DMS 273 treated with DMSO at 0.1 percent for 48 hours (cell line): ENCODE measurements at regions not wholly inside any gene's neighbourhood (a gene's known extent, or its start where the extent isn't known, plus 50 kb on each side); places are given as distances from the start of the nearest gene placed in this dataset.
"Not testable (repeated sequence)": the region's sequence is repeated elsewhere in the genome, so short reads cannot be mapped to it uniquely, and the experiment has no call there.

Experiments
- DNase-seq: peaks from one replicate; lab custom pipeline; 2025; lab: John Stamatoyannopoulos, UW

DNA sequence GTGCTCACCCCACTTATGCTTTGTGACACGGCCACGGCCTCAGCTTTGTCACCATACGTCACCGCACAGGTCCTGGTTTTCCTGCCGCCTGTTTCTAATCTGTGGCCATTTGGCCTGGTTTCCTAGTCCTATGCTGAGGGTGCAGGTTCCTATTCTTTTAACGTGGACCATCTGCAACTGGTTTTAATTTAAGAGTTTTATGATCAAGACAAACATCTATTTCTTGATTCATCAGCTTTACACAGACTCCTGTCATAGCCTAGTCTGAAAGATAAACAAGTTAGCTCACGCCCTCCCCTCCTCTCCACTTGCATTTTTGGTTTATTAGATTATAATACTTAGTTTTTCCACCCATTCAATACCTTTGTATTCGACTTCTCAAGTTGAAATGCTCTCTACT lies 97.5 kb upstream of the RPS6KA2 start:
- DNase-seq = no peak

DNA sequence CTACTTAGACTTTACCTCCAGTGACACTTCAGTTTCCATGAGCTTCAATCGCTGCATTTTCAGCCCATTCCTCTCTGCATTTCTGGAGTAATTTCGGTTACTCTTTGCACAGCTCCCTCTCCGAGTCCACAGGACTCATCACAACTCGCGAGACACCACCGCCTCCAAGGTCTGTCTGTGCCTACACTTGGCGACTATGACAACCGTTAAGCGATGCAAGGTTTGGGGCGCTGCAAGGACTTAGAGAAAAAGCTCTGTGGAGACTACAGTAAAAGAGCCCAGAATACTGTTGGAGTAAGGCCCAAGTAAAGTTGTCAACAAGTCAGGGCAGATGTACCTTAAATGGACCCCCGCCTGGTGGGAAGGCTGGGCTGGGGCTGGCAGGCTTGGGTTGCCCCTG lies 95.7 kb upstream of the RPS6KA2 start:
- no peak for DNase-seq

DNA sequence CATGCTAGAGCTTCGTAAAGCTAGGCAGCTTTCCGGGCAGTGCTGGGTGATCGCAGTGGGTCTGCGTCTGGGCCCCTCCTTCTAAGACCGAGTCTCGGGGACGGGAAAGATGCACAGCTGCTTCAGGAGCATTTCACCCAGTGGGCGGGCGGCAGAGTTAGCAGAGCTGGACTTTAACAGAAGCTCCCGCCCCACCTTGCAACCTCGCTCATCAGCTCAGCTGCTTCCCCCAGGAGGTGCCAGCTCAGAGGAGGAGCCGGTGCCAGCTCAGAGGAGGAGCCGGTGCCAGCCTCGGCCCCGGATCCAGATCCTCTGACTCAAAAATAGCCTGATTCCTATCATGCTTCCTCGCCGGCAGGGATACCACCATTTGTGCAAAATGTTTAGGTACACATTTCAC lies 94.5 kb upstream of the RPS6KA2 start:
- no peak for DNase-seq

DNA sequence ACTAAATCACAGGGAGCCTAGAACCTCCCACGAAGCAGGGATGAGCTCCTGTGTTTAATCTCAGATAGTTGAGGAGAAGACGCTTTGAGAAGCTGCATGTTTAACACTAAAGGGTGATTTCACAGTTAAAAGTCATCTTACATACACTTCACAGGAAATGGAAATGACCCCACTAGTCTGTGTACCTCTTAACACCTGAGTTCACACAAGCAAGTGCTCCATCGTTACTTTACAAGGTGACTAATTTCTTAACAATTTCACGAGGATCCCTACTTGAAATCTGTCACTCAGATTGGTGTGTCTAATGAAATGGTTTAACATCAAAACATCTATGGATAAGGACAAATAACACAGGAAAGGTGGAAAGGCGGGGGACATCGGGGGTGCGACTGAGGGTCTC lies 93.8 kb upstream of the RPS6KA2 start:
- no peak for DNase-seq

DNA sequence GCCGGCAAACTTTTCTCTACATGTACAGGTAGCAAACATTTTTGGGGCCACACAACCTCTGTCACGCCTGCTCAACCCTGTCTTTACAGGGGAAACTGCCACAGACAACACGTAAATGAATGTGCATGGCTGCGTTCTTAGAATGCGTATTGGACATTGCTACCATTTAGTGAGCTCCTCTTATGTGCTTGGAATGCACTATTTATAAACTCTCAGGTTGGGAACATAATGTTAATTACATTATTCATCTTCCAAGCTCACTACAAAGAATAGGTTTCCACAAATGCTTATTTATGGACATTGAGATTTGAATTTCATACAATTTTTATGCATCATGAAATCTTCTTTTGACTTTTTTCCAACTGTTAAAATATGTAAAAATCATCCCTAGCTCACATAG lies 92.0 kb upstream of the RPS6KA2 start:
- no peak for DNase-seq

DNA sequence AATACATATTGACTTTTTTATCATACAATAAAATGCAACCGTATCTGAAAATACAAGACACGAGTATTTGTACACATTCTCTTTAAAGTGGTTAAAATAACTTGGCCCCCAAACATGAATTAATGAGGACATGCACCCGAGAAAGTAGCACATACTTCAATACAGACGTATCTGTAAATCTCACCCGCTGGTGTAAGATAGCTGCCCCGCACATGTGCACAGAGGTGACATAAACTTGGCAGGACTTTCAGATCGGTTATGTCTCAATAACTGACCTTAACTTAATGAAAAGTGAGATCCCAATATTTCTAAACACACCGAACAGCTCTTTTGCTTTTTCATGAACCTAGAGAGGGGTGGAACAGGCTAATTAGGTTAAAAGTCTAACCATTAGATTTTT lies 91.5 kb upstream of the RPS6KA2 start:
- DNase-seq = no peak

DNA sequence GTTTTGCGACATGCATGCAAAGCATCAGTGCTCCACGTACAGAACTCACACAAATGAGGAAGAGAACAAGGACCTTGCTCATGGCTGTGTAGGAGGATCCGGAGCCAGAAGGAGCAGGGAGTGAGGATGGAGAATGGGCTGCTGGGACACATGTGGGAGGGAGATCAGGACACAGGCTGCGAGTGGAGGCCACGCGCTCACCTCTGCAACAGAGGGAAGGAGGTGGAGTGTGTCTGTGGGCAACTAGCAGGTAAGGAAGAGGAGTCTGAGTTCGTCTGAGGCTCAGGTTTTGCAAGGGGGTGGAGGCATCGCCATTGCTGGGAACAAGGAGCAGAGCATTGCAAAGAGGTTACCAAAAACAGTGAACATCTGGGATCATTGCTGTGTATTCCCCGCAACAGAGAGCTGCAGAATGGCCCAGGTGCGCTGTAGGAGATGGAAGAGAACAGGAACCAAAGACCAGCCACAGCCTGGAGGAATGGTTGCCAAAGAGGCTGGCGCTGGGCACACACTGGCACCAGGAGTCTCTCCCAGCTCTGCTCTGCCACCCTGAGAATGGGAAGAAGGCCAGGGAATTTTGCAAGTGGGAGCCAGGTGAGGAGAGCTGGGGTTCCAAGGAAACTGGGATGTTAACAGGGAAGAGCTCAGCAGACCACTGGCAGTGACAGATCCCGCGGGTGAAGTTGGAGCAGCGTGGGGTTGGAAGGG lies 90.0 kb upstream of the RPS6KA2 start:
- DNase-seq = no peak

DNA sequence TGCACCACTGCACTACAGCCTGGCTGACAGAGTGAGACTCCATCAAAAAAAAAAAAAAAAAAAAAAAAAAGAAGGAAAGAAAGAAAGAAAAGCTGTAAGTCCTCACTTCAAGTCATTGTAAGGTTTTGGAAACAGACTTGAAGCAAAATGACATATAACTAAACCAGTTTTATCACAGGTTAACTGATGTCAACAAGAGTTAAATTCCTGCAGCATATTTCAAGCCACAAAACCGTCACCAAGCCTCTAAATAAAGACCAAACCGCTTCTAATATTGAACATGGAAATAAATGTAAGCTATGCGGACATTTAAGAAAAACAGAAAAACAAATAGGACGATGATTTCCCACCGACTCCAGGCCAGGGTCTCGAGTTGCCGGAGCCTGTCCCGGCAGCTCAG lies 88.9 kb upstream of the RPS6KA2 start:
- no peak for DNase-seq

DNA sequence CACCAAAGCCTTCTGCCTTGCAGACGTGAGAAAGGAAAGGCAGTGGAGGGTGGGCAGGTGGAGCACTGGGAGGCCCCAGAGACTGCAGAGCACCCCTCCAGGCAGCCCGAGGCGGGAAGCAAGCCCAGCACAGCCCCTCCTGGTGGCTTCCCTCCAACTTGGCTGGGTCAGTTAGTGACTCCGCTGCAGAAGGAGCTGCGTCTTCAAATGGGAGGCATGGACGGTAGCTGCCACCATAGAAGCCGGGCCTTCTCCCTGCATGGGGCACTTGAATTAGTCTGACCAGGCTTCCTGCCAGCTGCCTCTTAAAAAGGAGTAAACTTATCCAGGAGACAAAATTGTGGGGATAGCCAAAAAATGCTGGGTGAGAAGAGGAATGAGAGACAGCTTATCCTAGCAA lies 88.0 kb upstream of the RPS6KA2 start:
- DNase-seq = no peak

DNA sequence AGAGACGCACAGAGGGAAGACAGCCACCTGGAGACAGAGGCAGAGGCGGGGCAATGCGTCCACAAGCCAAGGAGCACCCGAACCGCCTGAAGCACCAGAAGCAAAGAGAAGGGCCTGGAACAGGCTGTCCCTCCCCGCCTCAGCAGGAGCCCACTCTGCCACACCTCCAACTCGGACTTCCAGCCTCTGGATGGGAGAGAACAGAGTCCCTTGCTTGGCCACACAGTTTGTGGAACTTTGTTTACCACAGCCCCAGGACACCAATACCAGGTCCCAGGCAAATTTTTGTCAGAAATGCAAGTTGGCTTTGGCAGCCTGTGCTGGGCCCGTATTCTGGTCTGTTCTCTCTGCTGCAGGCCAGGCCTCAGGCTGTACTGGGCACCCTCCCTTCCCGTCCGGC lies 87.5 kb upstream of the RPS6KA2 start:
- DNase-seq = no peak

DNA sequence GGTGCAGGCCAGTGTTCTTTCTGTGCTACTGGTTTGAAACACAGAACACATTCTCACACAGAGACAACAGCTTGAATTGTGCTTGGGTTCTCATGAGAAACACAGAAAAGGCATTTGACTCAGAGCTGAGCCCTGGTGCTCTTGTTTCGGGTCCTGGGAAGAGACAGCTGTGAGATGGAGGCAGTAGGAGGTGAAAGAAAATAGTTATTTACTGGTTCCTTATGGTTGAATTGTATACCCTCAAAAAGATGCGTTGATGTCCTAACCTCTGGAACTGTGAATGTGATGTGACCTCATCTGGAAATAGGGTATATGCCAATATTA lies 87.1 kb upstream of the RPS6KA2 start:
- no peak for DNase-seq

DNA sequence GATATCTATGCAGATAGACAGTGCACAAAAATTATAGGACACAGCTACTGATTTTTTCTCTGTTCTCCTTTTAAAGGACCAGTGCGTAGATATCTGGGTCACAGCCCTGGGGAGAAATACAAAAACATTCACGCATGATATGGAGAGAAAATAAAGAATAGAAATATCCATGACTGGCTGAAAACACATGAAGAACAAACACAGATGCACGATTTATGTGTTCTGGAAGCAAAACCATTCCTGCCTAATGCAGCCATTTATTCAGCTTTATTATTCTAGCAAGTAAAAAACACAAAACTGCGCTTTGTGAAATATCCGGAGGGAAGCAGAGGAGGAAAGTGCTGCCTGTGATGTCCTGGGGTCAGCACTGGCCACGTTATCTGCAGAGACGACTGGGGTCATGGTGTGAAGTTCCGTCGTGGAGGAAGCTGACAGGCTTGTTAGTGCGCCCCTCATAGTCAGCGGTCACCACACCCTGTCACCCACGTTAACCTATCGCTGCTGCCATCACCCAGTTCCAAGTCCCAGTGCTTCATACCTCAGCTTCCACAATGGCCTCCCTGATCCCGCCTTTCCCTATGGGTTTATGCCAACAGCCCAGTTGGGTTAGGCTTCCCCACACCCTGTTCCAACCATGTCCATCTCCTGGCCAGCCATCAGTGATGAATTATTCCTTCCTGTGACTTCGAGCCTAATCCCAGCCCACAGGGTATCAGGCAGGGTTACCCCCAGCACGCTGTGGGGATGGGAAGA lies 86.6 kb upstream of the RPS6KA2 start:
- no peak for DNase-seq

DNA sequence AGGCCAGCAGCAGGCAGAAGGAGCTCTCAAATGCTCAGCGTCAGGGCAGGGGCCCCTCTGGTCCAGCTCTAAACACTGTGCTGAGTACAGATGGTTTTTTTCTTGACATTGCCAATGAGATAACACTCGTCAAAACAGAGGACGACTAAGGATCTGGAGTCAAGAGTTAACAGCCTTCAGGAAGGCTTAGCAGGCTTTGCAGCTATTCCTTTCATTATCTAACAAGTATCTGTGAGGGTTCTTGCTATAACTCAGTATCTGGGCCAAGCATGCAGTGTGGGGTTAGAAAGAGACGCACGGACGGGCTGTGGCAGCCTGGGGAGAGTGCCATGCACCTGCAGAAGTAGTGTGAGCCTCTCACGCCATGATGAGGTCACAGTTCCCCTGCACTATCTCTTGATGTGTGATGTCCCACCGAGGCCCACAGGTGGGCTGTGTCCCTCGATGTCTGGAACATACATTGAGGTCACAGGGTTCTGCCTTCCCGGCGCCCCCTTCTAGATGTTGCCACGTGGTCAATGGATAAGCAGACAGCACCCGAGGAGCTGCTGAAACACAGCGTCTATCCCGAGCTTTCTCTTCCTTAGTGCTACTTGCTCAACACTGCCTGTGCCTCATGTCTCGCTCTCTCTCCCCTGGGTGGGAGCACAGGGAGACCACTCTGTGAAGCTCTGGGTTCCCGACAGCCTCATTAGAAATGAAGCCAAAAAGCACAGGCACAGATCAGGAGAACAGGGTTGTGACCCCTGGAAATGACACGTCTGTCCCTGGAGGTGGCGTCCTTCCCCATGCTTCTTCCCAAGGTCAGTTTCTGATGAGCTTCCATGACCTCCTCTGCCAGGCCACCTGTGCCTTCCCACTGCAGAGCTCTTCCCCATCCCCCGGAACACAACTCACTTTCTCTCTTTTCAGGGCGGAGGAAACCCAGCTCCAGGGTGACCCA lies 85.5 kb upstream of the RPS6KA2 start:
- DNase-seq = no peak

DNA sequence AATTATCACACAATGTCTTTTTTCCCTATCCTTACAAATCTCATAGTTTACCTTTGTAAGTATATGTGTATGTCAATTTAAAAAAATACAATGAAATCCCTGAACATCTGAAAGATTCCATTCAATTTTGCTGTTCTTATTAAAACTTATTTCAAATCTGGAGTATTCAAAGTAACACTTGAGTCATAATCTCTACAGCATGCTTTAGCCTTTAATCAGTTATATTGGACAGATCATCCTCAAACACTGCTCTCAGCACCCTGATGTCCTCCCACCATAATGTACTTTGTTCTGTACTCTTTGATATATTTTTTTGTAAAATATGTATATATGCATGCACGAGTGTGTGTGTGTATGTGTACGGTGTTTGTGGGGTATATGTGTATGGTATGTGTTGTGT lies 83.0 kb upstream of the RPS6KA2 start:
- no peak for DNase-seq

DNA sequence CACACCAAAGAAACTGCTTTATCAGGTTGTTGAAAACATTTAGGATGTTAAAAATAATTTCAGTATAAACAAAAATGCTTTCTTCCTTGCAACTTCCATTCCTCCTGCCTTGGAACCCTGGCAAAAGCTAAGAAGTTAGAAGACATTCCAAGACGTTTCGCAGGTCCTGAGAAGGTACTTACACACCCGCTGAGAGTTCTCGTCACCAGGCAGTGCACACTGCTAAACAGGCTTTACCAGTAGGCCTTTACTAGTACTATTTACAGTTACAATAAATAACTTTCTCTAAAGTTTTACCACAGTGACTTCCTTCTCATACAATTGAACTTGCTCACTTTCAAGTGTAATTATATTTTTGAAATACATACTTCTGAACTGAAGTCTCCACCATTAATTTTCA lies 81.4 kb upstream of the RPS6KA2 start:
- no peak for DNase-seq

DNA sequence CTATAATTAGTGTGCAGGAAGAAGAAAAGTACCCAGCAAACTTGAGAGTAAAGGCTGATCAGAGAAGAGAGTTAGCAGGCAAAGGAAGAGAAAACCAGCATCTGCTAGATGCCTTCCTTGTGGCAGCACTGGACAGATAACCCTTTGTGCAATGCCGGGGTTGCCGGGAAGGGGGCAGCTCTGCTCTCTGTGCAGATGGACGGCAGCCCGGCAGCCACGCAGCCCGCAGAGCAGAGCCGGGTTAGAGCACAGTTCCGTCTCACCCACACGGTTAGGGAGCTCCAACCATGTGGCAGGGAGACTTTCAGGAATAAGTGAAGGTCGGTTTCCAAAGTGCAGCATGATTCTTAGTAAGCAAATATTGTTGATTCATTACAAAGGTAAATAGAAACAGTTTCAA lies 80.0 kb upstream of the RPS6KA2 start:
- DNase-seq = no peak

DNA sequence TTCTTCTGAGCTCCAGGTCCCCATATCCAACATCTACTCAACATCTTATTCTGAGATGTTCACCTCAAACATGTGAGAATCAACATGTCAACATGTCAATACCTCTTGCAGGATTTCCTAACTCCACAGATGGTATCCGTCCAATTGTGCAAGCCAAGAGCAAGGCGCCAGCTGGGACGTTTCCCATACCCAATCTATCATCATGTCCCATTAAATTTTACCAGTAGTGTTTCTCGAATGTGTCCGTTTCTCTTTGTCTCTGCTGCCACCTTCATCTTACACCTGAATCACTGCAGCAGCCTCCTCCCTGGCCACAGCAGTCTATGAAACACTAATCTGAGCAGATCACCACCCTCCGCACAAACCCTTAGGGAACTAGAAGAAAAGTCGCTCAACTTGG lies 78.0 kb upstream of the RPS6KA2 start:
- DNase-seq = no peak

DNA sequence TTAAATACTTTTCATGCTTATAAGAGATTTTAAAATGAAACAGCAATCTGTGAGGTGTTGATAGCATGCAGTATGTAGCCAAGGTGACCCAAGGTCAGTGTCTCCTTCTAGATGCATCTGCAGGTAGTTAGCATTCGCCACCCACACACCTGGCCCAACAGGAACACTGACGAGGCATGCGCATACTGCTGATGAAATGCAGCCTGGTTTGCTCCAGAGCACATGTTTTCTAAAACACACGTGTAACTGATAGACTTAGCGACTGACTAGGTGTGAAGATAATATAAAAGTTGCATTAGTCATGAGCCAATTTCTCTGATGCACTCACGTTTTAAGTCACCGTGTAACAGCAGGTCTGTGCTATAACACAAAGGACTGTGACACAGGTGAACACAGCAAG lies 77.1 kb upstream of the RPS6KA2 start:
- DNase-seq = no peak

DNA sequence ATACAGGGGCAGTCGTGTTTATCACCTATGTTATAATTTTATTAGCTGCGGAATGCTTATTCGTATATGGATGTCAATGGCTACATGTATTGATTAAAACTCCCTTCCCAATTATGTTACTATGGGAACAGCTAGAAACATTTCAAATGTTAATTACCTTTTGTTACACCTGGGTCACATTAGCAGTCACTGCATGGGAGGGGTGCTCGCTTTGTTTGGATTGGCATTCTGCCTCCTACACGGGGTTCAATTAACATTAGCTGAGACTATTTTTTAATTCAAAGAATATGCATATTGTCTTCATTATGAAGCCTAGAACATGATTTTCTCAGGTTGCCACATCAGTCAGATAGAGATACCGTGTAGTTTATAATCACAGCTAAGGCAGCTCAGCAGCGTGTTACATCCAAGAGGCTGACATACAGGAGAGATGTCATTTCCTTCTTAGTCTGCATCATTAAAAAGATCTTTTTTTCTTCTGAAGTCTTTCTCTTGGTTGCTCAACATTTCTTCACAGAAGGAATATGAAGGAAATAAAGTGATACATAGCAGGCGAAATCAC lies 76.2 kb upstream of the RPS6KA2 start:
- DNase-seq = no peak

DNA sequence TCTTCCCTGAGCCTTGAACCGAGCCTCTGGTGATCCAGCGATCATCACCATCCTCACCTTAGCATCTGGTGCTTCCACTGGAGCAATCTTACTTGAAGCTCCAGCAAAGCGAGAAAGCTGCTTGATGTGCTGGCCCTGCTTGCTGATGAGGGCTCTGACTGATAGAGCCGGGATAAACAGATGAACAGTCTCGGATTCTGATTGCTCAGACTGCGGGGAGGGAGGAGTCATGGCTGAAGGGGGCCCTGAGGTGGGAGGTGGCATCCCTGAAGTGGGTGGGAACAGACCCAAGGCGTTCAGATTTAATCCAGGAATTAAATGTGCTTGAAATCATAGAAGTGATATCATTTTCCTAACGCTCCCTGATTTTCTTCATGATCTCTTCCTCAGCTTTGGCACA lies 74.4 kb upstream of the RPS6KA2 start:
- not testable (repeated sequence) for DNase-seq

DNA sequence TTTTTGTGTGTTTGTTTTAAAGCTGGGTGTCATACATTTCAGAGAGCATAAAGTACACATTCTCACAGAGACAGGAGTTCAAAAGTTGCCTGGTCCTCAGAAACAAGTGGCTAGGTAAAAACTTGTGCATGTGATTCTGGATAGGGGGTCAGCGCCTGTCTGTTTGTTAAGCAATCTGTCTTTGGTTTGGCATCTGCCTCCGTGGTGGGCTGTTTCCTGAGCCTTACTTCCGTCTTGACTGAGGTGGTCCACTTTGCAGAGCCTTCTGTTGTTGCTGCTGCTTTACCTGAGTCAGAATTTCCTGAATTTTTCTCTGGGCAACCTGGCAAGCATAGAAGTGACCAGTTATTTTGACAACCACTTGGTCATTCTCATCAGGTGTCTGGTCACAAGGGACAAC lies 73.8 kb upstream of the RPS6KA2 start:
- not testable (repeated sequence) for DNase-seq

DNA sequence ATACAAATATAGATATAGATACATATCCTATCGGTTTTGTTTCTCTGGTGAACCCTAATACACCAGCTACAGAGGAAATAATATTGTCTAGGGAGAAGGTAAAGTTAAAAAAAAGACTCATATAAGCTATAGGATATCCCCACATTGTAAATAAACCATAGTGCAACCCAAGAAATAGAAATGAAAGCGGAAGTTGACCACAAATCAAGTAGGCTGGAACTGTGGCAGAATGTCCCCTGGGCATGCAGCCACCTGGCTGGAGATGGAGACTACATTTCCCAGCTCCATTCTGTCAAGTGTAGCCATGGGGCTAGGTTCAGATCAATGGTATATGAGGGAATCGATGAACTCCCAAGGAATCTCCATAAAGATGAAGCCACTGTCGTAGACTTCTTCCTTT lies 70.1 kb upstream of the RPS6KA2 start:
- no peak for DNase-seq

DNA sequence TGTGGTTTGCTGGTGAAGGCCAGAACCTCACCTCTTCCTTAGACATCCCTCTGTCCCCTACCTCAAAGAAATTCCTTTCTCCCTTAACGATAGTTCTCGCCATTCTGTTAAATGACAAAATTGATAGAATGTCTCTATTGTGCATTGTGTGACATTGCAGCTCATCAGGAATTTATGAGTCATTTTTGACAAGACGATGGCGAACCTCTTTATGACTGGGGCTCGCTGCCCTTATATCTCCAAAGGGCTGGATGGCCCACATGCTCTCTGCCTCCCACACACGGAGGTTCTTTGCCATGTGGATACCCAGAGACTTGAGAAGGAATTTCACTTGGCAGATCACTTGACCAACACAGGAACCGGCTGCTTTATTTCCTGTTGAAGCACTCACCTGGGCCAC lies 66.8 kb upstream of the RPS6KA2 start:
- DNase-seq = no peak
